ENCODE measurements at regions not wholly inside any gene's neighbourhood (a gene's known extent, or its start where the extent isn't known, plus 50 kb on each side); places are given as distances from the start of the nearest gene placed in this dataset.
"Not testable (repeated sequence)": the region's sequence is repeated elsewhere in the genome, so short reads cannot be mapped to it uniquely, and the experiment has no call there.

DNA sequence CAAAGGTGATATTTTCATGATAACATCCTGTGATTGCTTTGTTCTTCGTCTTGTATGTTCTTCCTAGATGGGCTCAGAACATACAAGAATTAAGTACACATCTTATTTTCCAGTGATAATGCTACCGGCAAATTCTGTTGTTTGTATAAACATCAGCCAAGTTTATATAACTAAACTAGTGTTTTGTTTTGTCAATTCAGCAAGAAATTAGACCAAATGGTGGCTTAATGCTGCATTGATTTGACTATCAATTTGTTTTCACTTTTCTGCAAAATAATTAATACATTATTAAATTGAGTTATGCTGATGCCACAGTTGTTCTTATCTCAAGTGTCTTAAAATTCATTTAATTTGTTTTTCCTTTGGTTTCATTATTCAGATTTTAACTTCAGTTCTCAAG is 177.7 kb downstream of the OR4F29 start:
- DNase-seq (ENCODE audit: extremely low read depth, low read depth), result not testable (repeated sequence)

- peak; percentile 67 for DNase-seq (ENCODE audit: extremely low read depth, low read depth)
These were observed 183.7 kb downstream of the OR4F29 start for GRCh38 chr1:267815-268214.

Measured in NCI-H460 (cell line).